RCC 7860 (cell line): ENCODE measurements at regions not wholly inside any gene's neighbourhood (a gene's known extent, or its start where the extent isn't known, plus 50 kb on each side); places are given as distances from the start of the nearest gene placed in this dataset.

Source experiments
- DNase-seq: peaks from one replicate; pipeline ENCODE4 v3.0.0-alpha.2; 2015; ENCODE audit warnings: low spot score
- FAIRE-seq: peaks from 2 replicates; lab custom pipeline; 2012; peaks lifted over from hg19 to GRCh38; lab: Jason Lieb, UNC

DNA sequence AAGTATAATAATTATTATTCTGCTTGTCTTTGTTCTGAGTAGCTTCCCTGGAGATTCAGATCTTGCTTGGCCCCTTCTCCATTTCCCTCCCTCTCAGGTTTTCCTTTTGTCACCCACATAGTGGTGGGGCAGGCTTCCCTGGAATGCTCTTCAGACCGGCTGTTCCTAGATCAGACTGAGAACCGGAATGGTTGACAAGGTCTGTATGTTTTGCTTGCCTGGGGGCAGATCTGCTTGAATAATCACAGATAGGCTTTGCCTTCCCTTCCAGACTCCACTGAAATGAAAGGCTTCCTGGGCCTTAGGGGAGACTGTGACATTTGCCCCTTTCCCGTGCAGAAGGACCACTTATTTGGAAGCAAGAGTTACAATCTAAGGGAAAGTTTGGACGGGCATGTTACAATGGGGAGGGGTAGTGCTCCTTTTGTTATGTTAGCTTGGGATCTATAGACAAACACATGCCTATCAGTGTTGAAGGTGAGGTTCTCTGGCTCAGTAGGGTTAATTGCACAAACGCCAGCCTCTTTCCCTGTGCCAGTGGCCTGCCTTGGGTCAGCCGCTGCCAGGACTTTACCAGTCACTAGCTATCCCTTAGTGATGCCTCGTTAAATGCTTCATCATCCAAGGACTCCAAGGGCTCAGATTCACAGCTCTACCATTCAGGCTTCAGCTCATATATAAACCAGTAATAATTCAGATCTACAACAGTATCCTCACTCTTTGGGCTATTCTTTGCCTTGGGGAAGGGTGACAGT, 178.6 kb downstream of the SNAPC1 start:
- DNase-seq (no peak), FAIRE-seq (no peak)

DNA sequence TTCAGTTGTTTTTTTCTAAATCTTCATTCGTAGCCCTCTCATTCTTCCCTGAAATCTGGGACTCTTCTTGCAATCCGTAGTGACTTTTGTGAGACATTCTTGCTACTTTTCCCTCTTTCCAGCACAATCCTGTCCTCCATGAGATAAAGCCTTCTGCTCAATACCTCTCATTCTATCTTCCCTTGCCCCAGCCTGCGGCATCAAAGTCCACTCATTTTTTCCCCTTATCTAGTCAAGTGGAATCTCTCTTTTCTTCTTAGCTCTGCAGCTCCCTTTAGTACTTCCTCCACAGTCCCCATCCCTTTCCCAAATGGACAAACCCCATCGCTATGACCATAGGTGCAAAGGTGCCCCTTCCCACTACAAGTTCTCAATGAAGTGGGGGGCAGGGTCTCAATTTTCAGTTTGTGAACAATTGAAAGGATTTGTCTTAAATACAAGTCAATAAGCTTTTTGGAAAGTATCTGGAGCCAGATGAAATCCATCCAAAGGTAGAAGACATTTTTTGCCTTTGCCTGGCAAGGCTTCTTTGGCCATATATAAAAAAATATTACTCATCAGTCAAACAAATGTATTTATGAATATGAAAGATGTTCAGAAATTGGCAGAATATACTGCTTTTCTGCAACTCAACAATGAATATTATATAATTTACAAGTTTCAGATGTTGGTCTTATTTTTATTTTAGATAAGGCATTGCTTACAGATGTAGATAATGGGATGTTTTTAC, 179.4 kb downstream of the SNAPC1 start:
- no peak for DNase-seq
- no peak for FAIRE-seq

DNA sequence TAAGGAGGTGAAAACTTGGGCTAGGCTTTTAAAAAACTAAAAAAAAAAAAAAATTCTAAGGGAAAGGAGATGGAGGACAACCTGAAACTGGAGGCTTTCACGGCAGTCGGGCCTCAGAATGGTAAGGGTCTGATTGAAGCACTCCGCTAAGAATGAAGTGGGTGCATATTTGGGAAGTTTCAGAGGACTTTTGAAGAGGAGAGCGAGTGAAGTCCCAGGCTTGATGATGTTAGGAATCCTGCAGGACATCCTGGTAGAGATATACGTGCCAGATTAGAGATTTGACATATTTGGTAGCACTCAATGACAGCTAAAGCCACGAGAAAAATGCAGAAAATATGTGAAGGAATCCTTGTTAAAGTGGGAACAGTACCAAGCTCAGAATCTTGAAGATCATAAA, 186.2 kb downstream of the SNAPC1 start:
- FAIRE-seq (no peak), DNase-seq (no peak)

DNA sequence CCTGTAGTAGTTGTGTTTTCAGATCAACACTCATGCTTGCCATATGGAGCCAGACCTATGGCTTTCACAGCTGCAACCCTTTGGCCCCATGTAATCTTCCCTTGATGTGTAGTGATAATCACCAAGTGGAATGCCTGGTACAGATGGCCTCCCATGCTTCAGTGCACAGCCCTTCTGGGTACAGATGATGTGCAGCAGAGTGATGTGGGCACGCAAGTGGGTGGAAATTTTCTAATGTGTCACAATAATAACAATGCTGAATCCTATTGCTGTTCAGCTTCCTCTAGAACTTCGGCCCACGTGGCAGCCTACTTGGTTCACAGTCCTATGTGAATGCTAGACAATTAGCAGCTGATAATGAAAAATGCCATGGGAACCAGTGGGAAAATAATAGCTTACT, 188.1 kb downstream of the SNAPC1 start:
- no peak for FAIRE-seq
- DNase-seq, result no peak

DNA sequence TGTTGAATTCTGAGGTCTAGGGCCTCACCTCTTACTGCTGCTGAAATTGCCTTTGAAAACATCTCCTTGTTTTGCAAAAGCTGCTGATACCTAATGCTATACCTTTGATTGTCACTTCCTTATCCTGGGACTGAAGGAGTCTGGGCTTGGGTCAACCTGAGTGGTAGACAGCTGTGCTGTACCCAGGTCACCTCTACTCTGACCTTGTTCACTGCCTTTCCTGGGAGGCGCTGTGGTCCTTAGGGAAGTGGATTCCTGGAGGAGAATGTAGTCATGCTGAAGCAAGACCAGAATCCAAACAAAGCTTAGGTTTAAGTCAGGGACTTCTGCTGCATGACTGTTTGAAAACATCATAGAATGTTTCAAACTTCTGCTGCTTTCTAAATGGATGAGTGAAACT, 191.4 kb downstream of the SNAPC1 start:
- DNase-seq (no peak), FAIRE-seq (no peak)

DNA sequence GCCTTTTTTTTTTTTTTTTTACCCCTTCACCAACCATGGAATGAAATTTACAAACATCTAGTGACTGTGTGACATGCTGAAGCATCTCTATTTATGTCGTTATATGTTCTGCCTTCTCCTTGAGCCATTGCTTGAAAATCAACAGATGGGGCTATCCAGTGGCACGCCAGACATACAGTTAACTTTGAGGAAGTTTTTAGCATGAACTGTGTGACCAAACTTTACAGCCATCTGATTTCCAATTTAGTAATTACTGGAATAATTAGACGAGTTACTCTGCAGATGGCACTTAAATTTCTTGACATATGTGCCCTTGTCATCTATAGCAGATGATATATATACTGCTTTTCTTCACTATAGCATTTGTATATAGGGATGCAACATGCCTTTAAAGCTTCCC, 192.1 kb downstream of the SNAPC1 start:
- DNase-seq, result no peak
- FAIRE-seq, result no peak

DNA sequence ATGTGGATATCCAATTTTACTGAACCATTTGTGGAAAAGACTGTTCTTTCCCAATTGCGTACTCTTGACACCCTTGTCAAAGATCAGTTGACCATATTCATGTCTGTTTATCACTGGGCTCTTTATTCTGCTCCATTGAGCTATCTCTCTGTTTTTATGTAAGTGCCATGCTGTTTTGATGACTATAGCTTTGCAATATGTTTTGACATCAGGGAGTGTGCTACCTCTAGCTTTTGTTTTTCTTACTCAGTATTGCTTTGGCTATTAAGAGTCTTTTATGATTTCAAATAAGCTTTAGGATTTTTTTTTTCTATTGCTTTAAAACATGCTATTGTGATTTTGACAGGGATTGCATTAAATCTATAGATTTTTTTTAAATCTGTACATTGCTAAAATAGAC, 194.3 kb downstream of the SNAPC1 start:
- no peak for DNase-seq
- no peak for FAIRE-seq

DNA sequence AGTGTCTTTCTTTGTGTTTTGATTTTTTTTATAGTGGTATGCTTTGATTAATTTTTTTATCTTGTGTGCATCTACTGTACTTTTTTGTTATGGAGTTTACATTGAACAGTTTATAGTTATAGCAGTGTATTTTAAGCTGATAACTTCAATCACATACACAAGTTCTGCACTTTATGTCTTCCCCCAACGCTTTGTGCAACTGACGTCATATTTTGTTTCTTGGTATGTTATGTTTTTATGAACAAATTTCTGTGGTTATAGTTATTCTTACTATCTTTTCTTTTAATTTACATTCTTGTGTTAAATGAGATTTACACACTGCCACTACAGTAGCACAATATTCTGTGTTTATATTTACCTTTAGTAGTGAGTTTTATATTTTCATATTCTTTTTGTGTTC, 197.1 kb downstream of the SNAPC1 start:
- FAIRE-seq, result no peak
- no peak for DNase-seq

DNA sequence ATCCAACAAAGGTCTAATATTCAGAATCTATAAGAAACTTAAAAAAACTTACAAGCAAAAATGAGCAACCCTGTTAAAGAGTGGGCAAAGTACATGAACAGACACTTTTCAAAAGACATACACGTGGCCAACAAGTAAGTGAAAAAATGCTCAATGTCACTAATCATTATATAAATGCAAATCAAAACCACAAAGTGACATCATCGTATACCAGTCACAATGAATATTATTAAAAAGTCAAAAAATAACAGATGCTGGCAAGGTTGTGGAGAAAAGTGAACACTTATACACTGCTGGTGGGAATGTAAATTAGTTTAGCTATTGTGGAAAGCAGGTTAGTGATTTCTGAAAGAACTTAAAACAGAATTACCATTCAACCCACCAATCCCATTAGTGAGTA, 199.1 kb downstream of the SNAPC1 start:
- no peak for FAIRE-seq
- no peak for DNase-seq

DNA sequence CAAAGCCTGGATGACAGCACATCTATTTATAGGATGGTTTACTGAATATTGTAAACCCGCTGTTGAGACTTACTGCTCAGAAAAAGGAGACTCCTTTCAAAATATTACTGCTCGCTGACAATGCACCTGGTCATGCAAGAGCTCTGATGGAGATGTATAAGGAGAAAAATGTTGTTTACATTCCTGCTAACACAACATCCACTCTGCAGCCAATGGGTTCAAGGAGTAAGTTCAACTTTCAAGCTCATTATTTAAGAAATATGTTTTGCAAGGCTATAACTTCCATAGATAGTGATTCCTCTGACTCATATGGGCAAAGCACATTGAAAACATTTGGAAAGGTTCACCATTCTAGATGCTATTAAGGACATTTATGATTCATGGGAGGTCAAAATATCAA, 201.7 kb downstream of the SNAPC1 start:
- DNase-seq (no peak), FAIRE-seq (no peak)

DNA sequence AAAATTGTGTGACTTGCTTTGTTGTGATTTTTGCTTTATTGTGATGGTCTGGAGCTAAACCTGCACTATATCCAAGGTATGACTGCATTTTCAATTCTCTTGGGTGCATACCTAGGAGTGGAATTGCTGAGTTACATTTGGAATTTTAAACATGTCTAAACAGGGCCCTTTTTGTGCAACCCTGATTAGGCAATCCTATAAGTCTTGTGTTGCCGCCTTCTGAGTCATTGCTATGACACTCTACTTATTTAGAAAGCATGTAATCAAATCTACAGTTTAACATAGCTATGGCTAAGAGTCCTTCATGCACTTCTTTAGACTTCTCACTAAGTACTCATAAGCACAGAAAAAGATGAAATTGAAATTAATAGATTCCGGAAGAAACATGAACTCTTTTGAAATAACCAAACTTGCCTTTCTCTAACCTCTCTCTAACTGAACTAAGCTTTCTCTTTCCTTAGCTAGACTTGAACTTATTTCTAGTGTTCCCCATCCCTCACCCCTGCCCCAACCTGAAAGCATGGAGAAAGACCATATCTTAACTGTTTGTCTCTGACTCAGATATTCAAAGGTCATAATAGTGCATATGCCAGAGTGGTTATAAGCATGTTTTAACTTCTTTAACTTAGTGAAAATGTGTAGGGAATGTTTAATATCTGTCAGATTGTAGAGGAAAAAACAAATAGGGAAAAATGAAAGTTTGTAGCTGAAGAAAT, 203.0 kb downstream of the SNAPC1 start:
- FAIRE-seq, result no peak
- DNase-seq, result no peak

DNA sequence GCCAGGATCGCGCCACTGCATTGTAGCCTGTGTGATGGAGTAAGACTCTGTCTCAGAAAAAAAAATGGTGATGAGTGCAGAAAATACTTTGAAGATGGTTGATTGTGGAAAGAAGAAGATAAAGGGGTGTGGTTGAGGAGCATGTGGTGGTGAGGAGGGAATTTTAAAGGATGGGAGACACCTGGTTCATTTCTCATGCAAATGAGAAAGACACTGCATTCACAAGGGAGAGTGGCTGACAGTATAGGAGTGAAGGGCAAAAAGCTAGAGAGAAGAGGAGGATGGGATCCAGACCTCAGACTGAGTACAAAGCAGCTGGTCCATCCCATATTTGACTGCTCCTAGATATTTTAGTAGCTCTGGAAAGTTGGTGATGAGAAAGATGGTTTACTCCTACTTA, 206.0 kb downstream of the SNAPC1 start:
- FAIRE-seq (no peak), DNase-seq (no peak)

DNA sequence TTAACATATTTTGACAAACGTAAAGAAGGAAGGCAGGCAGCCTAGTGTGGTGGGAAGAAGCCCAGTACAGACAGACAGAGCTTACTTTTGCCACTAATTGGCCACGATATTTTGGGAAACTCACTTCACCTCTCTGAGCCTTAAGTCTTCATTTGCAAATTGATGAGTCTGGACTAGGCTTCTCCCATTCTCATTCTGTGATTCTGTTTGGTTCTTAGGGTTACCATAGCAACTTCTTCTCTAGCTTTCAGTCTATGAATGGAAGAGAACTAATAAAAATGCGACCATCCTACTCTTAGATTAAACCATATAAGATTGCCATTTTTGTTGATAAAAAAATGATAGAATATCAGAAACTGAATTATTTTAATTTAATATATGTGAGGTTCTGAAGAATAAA, 210.5 kb downstream of the SNAPC1 start:
- FAIRE-seq, result no peak
- no peak for DNase-seq

DNA sequence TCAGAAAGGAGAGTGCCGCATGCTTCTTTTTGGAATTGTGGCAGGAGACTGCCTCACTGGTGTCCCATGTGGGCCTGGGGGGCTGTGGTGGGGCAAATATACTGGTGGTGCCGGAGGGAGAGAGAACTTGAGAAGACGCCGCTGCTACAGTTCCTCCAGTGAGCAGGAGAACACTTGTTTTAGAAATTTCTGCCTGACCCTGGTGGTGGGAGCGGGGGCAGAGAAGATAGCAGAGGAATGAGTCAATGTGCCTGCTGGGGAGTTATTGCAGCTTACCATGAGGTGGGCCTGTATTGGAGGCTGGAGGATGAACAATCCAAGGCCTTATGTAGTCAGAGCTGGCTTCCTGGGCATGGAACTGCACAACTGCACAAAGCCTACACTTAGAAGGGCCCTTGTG, 211.8 kb downstream of the SNAPC1 start:
- no peak for DNase-seq
- no peak for FAIRE-seq

DNA sequence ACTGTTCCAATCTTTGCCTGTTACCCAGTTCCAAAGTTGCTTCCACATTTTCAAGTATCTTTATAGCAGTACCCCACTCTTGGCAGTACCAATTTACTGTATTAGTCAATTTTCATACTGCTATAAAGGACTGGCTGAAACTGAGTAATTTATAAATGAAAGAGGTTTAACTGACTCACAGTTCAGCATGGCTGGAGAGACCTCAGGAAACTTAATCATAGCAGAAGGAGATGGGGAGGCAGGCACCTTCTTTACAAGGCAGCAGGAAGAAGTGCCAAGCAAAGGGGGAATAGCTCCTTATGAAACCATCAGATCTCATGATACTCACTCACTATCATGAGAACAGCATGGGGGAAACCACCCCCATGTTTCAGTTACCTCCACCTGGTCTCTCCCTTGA, 215.0 kb downstream of the SNAPC1 start:
- no peak for FAIRE-seq
- DNase-seq, result no peak

DNA sequence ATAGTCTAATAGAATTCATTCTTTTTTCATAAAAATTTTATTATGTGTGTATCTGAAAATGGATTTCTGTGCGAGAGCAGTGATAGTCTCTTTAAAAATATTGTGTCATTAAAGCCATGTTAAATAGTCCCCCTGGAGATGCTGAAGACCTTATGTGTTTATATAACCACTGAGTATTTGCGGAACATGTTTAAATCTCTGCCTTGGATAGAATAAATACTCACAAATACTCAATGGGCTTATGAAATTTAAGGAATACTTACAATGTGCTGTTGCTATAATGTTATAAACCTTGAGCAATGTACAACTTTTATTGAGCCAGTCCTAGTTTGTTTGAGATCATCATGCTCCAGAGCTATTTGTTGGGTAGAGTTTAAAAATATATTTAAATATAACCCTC, 226.0 kb downstream of the SNAPC1 start:
- DNase-seq (no peak), FAIRE-seq (no peak)

DNA sequence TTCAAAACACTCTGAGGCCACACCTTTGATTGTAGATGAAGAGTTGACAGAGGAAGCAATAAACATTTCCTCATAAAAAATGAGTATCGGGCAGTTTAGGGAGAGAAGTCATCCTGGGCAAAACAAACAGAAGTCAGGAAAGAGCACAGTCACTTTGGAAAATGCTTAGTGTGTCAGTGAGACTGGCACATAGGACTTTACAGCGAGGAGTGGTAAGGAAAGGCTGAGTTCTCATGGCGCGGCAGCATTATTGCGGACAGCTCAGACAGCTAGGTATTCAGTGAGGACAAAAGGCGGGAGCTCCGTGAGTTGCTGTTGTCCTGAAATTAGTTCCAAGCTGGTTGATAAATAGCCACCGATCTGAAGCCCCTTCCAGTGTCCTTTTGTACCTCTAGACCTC, 229.9 kb downstream of the SNAPC1 start:
- DNase-seq, result no peak
- FAIRE-seq, result no peak

DNA sequence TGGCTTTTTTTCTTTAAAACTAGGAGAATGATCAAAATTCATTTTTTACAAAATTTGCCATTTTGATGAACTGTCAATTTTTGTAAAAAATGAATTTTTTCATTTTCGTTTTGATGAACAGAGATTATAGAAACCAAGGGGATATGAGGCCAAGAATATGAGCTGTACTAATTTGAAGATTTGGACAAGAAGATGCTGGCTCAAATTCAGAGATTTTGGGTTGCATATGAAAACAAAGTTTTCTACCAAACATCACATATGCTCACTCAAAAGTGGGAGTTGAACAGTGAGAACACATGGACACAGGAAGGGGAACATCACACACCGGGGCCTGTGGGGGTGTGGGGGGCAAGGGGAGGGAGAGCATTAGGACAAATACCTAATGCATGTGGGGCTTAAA, 230.7 kb downstream of the SNAPC1 start:
- no peak for FAIRE-seq

DNA sequence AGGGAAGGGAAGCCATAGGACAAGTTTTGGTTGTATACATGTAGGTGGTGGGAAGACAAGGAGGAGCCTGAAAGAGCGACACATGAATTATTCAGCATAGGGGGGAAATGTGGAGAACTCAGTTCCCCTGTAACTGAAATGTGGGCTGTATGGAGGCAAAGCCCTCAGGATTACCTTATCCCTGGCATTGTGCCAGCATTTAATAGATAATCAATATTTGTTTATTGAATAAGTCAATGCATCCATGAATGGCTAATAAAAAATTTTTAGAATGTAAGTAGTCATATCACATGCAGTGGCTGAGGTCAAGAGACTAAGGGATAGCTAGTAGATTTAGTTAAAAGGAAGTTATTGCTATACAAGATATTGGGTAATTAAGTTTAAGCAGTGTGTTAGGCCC, 232.4 kb downstream of the SNAPC1 start:
- FAIRE-seq, result no peak

More for the DNA sequence above, 230.7 kb downstream of the SNAPC1 start:
- no peak for DNase-seq

DNA sequence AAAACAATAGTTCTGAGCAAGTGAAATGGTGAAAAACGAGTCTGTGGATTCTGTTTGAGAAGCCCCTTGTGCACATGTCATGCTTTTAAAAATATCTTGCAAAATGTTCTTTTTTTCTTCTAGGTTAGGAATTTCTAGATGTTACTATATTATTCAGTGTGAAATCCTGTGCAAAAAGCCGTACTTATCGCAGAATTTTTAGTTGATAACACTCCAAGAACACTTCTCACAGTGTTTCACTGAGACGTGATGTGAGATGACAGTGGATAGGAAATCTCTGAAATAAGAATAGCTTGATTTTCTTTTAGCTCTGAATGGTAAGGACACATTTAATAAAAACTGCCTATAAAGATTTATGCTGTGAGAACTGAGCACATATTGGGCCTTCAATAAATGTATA, 234.5 kb downstream of the SNAPC1 start:
- FAIRE-seq, result no peak

More for the DNA sequence above, 232.4 kb downstream of the SNAPC1 start:
- DNase-seq, result no peak

DNA sequence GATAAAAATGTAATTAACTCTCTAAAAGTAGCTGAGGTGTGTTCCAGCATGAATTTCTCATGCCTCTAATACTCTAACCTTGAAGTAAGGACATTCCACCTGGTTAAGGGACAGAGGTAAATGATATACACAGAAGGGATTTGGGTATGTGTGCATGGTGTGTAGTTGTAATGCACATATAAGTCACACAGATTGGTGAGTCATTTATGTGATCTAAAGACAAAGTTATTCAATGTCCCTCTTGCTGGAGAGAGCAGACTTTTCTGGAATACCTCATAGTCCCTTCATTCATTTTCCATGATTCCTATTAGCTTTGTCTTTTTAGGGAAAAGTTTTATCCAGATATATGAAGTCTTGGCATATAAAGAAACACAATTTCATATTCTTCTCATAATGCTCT, 234.9 kb downstream of the SNAPC1 start:
- no peak for DNase-seq
- FAIRE-seq, result no peak

More for the DNA sequence above, 234.5 kb downstream of the SNAPC1 start:
- no peak for DNase-seq

DNA sequence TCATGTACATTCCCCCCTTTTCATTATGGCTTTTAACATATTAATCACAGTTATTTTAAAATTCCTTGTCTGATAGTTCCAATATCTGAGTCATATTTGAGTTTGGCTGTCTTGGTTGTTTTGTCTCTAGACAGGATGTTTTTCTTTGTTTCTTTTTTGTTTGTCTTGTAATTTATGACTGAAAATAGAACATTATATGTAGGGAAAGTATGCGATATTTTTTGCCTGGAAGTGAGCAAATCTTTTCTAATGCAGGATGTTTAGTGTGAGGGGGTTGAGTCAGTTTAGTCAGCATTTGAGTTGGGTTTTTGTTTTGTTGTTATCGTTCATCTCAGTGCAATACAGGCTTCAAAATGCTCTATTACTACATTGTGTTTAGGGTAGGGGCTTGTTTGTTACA, 239.7 kb downstream of the SNAPC1 start:
- DNase-seq (no peak), FAIRE-seq (no peak)
